HG03457 (cell line): ENCODE measurements at regions not wholly inside any gene's neighbourhood (a gene's known extent, or its start where the extent isn't known, plus 50 kb on each side); places are given as distances from the start of the nearest gene placed in this dataset.

Source experiments
- ATAC-seq: cut with Tn5 transposase; IDR thresholded peaks from one replicate; pipeline ENCODE4 v1.9.1; 2021; ENCODE audit warnings: moderate number of reproducible peaks; ENCODE audit not compliant: unreplicated experiment

DNA sequence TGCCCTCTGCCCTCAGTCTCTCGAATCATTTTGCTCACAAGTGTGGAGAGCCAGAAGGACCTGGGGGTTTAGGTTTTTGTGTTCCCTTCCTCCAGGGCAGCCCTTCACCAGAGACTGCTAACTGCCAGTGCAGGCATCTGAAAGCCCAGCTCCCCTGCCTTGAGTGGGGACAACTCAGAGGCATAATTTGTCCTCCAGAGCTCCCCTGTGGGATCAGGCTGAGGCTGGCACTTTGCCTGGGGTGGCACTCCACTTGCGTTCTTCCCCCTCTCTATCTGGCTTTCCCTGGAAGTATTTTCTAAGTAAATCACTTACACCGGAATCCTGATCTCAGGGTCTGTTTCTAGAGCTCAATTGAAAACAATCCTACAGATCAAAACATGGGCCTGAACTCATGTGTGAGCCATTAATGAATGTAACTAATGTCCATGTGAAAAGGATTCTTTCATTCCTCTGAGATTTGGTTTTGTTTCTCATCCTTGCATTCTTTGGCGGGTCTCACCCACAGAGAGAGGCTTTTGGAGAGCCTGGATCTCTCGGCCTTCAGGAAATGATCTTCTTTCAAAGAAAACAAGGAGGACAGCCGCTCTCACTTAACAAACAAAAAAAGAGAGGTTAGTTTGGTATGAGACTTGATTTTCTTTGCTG, 125.7 kb upstream of the RIPOR2 start:
- no peak for ATAC-seq

DNA sequence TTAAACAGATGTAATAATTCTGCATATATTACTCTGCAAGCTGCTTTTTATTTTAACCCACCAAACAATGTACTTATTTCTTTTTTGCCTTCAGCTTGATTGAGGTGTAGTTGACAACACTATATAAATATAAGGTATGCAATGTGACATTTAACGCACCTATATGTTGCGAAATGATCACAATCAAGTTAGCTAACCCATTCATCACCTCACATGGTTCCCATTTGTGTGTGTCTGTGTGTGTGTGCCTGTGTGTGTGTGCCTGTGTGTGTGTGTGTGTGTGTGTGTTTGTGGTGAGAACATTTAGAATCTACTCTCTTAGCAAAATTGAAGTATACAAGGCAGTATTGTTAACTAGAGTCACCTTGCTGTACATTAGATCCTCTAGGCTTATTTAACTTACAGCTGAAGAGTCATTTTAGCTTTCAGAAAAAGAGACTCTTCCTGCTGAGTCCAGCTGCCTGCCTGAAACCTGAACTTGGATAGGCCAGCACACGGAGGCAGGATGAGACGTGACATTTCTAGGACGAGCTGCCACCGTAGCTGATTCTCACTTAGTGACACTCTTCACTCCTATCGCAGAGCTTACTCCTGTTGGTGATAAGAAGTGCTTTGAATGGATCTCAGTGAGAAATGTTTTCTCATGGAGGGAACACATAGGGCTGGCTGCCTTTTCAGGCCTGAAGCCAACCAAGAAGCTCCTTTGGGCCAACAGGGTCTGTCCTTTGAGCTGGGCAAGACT, 126.5 kb upstream of the RIPOR2 start:
- no peak for ATAC-seq

GRCh38 chr6:25064006-25064405, 128.2 kb upstream of the RIPOR2 start:
- no peak for ATAC-seq

- no peak for ATAC-seq
Measured at GRCh38 chr6:25065666-25066065, 129.9 kb upstream of the RIPOR2 start.

- no peak for ATAC-seq
Measured at GRCh38 chr6:25066593-25066992, 130.8 kb upstream of the RIPOR2 start.

DNA sequence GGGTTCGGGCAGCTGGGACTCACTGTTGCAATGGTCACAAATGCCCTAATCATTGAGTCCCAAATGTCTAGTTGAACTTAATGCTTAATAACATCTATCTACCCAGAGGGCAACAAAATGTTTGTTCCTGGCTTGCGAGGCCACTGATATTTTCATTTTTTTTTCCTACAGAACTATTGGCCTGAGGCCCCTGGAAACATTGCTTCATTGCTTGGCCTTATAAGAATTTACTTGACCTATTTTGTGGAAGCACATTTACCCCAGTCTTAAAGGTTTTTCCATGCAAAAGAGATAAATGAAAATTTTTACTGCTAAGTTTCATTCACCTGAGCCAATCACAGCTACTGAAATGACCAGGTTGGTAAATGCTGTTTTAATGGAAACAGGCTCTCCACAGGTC, 133.1 kb upstream of the RIPOR2 start:
- no peak for ATAC-seq

DNA sequence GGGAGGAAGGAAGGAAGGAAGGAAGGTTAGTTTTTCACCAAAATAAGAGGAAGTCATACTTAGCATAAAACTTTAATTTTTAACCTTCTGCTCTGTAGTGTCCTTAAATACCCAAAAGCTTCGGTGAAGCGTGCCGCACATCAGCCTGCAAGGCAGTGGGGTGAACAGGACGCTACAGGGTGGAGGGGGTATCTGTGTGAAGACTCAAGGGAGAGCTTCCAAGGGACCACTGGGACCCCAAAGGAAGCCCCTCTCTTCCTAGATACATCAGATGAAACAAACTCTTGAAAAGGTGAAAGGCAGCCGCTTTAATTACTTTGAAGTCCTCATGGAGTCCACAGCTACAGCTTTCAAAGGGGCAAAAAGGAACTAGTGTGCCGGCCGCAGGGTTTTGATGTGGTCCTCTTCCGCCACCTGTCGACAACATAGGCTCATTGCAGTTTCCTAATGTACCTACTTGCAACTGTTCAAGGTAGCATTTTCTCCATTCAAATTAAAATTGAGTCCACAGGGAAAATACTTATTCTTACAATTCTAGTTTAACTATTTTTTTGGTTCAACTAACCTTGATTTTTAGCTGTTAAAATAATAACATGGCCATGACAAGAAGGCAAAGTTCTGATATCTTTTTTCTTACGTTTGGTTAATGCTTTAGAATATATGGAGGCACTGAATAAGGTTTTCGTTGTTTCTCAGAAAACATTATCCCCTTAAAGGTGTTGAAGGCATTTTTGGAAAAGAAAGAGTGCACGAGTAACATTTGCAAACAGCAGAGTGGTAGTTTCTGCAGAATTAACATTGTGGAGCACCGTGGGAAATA, 135.0 kb upstream of the RIPOR2 start:
- ATAC-seq: peak; percentile 79

GRCh38 chr6:25078141-25078540, 142.4 kb upstream of the RIPOR2 start:
- ATAC-seq: no peak

DNA sequence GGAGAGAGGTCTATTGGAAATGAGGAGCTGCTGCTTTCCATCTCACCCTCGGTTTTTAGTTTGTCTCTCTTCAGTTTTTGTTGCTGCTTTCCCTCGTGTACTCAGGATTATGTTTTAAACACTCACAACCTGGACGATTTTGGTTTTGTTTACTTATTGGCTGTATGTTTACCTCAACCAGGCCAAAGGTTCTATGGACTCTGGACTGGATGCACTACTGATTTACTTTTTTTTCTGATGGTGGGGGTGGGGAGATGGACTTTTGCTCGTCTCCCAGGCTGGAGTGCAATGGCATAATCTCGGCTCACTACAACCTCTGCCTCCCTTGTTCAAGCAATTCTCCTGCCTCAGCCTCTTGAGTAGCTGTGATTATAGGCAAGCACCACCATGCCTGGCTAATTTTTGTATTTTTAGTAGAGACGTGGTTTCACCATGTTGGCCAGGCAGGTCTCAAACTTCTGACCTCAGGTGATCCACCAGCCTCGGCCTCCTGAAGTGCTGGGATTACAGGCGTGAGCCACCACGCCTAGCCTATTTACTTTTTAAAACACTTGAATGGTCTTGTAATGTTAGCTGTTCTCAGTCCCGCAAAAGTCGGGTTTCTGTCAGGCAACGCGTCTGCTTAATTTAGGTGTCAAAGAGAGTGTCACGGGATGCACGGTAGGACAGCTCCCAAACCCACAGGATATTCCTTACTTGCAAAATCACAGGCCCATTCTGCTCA, 148.2 kb upstream of the RIPOR2 start:
- no peak for ATAC-seq

DNA sequence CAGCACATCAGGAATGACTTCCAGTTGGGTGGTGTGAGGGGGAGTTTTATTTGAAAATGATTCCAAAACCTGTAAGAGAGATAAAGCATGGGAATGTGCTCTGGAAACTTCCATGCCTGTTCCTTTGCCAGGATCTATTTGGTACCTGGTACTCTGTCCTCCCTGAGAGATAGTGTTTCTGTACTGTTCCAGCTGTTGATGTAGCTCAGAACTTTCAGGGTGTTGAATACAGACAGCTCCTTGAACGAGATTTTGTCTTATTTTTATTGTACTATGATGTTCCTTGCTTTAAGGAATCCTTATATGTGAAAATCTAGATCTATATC, 148.7 kb upstream of the RIPOR2 start:
- no peak for ATAC-seq

DNA sequence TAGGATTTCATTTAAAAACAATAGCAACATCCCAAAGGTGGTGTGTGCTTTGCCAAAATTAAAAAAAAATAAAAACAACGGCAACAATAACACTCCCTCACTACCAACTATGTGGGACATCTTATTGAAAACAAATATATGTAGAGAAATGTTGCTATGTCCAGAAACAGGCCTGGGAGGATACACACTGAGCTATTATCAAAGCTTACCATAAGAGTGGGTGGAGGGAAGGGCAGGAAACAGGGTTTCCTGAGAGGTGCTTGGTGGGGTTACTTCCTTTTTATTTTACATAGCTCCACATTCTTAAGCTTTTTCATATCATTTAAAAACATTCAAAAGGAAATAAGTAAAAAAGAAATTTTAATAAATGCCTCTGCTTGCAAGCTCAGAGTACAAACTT, 150.0 kb upstream of the RIPOR2 start:
- no peak for ATAC-seq

DNA sequence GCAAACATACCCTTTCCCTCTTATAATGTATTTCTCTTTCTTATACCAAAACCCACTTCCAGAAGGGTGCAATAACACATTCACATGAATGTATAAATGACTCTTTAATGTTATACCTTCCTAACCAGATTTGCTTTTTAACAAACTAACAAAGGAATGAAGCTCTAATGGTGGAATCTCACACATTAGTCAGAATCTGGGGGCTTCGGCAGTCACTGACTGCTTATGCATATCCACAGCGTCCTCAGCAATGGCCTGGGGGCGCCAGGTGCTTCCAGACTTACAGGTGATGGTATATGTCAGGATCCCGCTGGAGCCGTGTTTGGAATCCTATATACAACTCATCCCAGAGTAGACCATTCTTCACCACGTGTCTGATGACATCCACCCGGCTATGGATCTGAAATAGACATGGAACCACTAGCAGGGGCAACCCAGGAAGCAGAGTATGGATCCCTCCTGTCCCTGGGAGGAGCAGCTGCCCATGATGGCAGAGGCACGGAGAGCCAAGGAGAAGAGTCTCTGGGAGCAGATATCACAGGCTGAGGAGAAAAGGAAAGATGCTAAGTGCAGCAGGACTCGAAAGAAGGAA, 150.8 kb upstream of the RIPOR2 start:
- no peak for ATAC-seq

DNA sequence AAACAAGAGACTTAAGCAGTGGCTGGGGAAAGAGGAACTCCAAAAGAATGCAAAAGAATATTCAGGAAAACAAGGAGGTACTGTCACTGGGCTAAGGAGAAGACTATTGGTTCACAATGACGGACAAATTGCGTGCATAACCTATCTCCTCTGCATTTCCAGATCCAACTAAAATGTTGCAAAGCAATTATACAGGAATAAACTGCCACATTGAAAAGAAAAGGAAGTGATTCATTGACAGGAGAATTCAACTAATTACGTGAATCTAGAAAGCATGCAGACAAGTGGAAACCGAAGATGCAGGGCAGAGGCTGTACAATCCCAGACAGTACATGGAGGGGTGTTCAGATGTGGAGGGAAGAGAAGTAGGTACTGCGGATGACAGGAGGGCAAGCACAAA, 152.8 kb upstream of the RIPOR2 start:
- no peak for ATAC-seq

DNA sequence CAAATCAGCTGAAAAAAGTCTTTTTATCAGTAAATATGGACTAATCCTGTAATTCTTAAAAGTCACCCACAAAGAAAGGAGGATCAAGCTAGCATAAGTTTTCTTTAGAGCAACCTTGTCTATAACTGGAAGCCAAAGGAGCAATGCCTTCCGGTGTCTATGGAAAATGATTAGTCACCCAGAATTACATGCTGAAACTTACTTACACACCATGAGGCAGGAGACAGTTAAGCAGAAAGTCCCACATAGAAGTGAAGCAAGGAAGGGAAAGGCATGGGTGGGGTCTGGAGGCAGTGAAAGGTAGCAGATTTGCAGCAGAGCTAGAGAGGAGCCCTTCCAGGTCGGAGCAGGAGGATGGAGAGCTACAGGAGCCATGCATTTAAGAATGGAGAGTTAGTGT, 153.7 kb upstream of the RIPOR2 start:
- no peak for ATAC-seq

DNA sequence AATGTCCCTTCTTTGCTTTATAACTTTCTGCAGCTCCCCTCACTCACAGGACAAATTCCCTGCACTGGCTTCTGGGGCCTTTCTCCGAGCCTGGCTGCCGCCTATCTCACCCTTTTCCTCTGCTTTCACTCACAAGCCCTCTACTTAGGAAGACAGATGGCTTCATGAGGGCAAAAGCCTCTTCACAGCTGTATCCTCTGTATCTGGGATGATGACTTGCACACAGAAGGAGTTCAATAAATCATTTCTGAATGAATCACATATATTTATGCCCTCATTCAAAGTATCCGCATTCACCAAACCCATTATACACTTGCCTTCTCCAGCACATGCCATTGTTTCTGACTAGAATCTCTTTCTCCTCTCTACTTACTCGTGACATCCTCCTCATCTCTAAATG, 159.0 kb upstream of the RIPOR2 start:
- ATAC-seq: no peak

DNA sequence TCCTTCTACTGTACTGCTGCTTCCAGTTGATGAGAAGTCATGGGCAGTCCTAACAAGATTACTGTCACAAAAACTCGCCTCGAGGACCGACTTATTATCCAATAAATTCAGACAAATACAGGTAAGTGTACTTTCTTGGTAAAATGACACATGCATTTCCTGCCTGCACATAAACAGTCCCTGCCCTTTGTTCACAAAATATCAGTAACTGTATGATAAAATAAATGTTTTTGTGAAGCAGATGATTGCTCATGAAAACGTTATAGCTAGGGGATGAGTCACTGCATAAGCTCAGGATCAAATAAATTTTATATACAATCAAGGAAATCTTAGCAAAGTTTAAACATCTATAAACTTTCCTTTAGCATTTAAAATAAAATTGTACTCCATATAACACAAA, 164.5 kb upstream of the RIPOR2 start:
- no peak for ATAC-seq

GRCh38 chr6:25103603-25104002, 167.8 kb upstream of the RIPOR2 start:
- peak; percentile 40 for ATAC-seq

DNA sequence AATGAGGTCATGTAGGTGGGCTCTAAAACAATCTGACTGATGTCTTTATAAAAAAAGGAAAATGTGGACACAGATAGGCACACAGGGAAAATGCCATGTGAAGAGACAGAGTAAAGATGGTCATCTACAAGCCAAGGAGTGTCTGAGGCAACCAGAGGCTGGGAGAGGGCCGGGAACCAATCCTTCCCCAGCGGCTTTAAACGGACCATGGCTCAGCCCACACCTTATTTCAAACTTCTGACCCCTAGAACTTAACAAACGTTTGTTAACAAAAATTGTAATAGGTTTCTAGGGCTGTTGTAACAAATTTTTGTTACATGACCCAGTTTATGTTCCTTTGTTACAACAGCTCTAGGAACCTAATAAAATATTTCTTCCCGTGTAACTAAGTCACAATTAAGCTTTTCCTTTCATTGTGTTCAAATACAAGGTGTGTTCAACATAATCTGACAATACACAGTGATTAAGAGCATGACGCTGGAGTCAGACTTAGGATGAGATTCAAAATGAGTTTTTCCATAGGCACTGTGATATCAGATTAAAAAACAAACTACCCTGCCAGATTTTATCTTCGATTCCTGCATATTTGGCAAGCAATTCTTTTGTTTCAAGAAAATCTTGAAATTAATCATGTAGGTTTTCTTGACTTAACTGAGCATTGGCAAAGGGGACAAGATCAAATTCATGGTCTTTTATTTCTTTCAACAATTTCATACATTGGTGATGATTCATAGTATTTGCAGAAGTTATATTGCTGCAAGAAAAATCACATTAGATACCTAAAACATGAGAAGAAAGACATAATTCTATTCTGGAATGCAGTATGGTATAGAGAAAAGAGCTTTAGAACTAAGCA, 169.5 kb upstream of the RIPOR2 start:
- no peak for ATAC-seq

GRCh38 chr6:25107218-25107617, 171.5 kb upstream of the RIPOR2 start:
- no peak for ATAC-seq

- no peak for ATAC-seq
Measured at GRCh38 chr6:25111782-25112181, 167.4 kb upstream of the CARMIL1 start.
